Heart right ventricle (tissue), 16 donors: ENCODE measurements at regions not wholly inside any gene's neighbourhood (a gene's known extent, or its start where the extent isn't known, plus 50 kb on each side); places are given as distances from the start of the nearest gene placed in this dataset.
"Not testable (repeated sequence)": the region's sequence is repeated elsewhere in the genome, so short reads cannot be mapped to it uniquely, and the experiment has no call there.

Experiments used
- ATAC-seq, 8 donors: fragments of 200-7000 bp; cut with Tn5 transposase; one replicate each; pipeline ENCODE4 v1.9.1; 2020; ENCODE audit warnings: mild to moderate bottlenecking in 8 of 8, moderate library complexity in 8 of 8, moderate number of reproducible peaks in 1 of 8
- DNase-seq, 2 donors: peaks; one replicate each; pipeline ENCODE4 v3.0.0-alpha.2; 2020
- H3K27ac ChIP-seq, 10 donors: fragments of 200-600 bp; sonication (generic) in 2 of 10; one replicate each; pipeline versions ENCODE4 v1.5.0 to v1.8.0; 2020 to 2022; ENCODE audit warnings: mild to moderate bottlenecking in 3 of 10
- H3K27me3 ChIP-seq, 7 donors: fragments of 200-600 bp; one replicate each; pipeline ENCODE4 v1.8.0; 2021 to 2022; ENCODE audit warnings: mild to moderate bottlenecking in 2 of 7
- H3K36me3 ChIP-seq, 9 donors: fragments of 200-600 bp; sonication (generic) in 1 of 9; one replicate each; pipeline versions ENCODE4 v1.5.0 to v1.8.0; 2020 to 2022; ENCODE audit warnings: mild to moderate bottlenecking in 2 of 9
- H3K4me1 ChIP-seq, 9 donors: fragments of 200-600 bp; sonication (generic) in 1 of 9; one replicate each; pipeline versions ENCODE4 v1.5.0 to v1.8.0; 2020 to 2022; ENCODE audit warnings: mild to moderate bottlenecking in 4 of 9
- H3K4me3 ChIP-seq, 10 donors: fragments of 200-600 bp; sonication (generic) in 2 of 10; one replicate each; pipeline versions ENCODE4 v1.5.0 to v1.8.0; 2020 to 2022; ENCODE audit warnings: mild to moderate bottlenecking in 7 of 10, moderate library complexity in 2 of 10
- H3K9me3 ChIP-seq, 11 donors: fragments of 200-600 bp in 10 of 11; sonication (generic) in 2 of 11; one replicate each; pipeline versions ENCODE4 v1.5.0 to v1.8.0; 2013 to 2022; ENCODE audit warnings: mild to moderate bottlenecking in 2 of 11, control low read depth in 1 of 11, moderate library complexity in 1 of 11
- WGBS, 2 donors: extraction: QIAGEN DNeasy Blood & Tissue Kit; methylation state at CpG; one replicate each; pipeline ENCODE4 v1.1.7; 2013; ENCODE audit warnings: inconsistent platforms in 1 of 2; 5-methylcytosine and 5-hydroxymethylcytosine counted together
- intact Hi-C, 10 donors: fragments of 100-400 bp; cut with DNase I; formaldehyde crosslinking; loops; one replicate each; pipeline versions ENCODE4 v1.11.1 to v1.14.2; 2022
- TF ChIP-seq, protein P1 (sequence below), 9 donors: fragments of 200-600 bp; sonication (generic) in 2 of 9; IDR thresholded peaks; one replicate each; pipeline versions ENCODE4 v1.5.0 to v1.8.0; 2021 to 2022; ENCODE audit warnings: antibody characterized with exemption in 9 of 9, mild to moderate bottlenecking in 5 of 9, moderate library complexity in 1 of 9
- donor health status: Arrhythmogenic right ventricular cardiomyopathy.
- donor health status: ischemic (EF 13 %, LVEDD 7.1; RV severe dilation, severe dysfunction).
- donor health status: healthy with polysubstance abuse.
- donor health status: DM: no; HTN: yes; CAD: no.
- donor health status: DM: no; HTN: no; CAD: no.
- donor health status: ischemic (EF 25% LVEDD 6.9; RV normal size, moderate dysfunction).
- donor health status: ischemic (EF 25% LVEDD 5.7; RV mildly dilated, moderate dysfunction).
- donor health status: healthy.
- donor health status: DM: yes; HTN: yes; CAD: no.
- donor health status: Ischemic cardiomyopathy.
- donor health status: ischemic (EF 35%, LVEDD 5.7; RV mildly dilated, moderate dysfunction).
- donor health status: nonischemic (EF 11% LVEDD 7.7; RV severe dilation, severe dysfunction).
- donor health status: DM: yes; HTN: yes; CAD: no.
- donor health status: PGD.
- donor health status: ischemic (EF 29% LVEDD 5.4; RV normal size, mild dysfunction).
- donor health status: nonischemic (EF 23%, LVEDD 6.1; RV moderate dilation, normal function).

- Histone ChIP-seq H3K4me1 (no peaks in the 10 kb centered on the region), H3K36me3 (no peaks in the 10 kb centered on the region), H3K27me3 (no peaks in the 10 kb centered on the region), H3K4me3 (no peak overlapping the region), H3K9me3 (no peaks in the 10 kb centered on the region), H3K27ac (no peak overlapping the region)
- TF ChIP-seq, protein P1, sequence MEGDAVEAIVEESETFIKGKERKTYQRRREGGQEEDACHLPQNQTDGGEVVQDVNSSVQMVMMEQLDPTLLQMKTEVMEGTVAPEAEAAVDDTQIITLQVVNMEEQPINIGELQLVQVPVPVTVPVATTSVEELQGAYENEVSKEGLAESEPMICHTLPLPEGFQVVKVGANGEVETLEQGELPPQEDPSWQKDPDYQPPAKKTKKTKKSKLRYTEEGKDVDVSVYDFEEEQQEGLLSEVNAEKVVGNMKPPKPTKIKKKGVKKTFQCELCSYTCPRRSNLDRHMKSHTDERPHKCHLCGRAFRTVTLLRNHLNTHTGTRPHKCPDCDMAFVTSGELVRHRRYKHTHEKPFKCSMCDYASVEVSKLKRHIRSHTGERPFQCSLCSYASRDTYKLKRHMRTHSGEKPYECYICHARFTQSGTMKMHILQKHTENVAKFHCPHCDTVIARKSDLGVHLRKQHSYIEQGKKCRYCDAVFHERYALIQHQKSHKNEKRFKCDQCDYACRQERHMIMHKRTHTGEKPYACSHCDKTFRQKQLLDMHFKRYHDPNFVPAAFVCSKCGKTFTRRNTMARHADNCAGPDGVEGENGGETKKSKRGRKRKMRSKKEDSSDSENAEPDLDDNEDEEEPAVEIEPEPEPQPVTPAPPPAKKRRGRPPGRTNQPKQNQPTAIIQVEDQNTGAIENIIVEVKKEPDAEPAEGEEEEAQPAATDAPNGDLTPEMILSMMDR (IDR thresholded peaks at IDR 0.05), result no peak
- DNase-seq (no peak), ATAC-seq (no peak)
- intact Hi-C loops, result no loop called here
Observed at GRCh38 chr2:145374165-145374564, 854.2 kb upstream of the ZEB2 start.

DNA sequence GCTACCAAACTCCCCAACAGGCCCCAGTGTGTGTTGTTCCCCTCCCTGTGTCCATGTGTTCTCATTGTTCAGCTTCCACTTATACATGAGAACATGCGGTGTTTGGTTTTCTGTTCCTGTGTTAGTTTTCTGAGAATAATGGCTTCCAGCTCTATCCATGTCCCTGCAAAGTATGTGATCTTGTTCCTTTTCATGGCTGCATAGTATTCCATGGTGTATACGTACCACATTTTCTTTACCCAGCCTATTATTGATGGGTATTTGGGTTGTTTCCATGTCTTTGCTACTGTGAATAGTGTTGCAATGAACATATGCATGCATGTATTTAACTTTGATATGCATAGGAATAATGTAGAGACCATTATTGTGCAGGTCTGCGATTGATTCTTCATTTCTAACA, 847.4 kb upstream of the ZEB2 start:
- H3K4me1 ChIP-seq, H3K36me3 ChIP-seq, H3K9me3 ChIP-seq, ATAC-seq, H3K27ac ChIP-seq, H3K4me3 ChIP-seq, intact Hi-C loops, DNase-seq, H3K27me3 ChIP-seq: not testable (repeated sequence)
- WGBS, 2 donors, result 95 to 96% methylated on average over 3 of the region's 3 CpGs

- no peak for DNase-seq
- Histone ChIP-seq H3K4me3 (no peak overlapping the region), H3K36me3 (no peaks in the 10 kb centered on the region), H3K9me3 (peaks cover 0 to 5% (median 0%) of the 10 kb centered on the region in 11 donors), H3K4me1 (no peaks in the 10 kb centered on the region), H3K27ac (no peak overlapping the region), H3K27me3 (no peaks in the 10 kb centered on the region)
- intact Hi-C loops, result no loop called here
- TF ChIP-seq, protein P1 (IDR thresholded peaks at IDR 0.05), result no peak
- no peak for ATAC-seq
Observed at GRCh38 chr2:145366341-145366740, 846.4 kb upstream of the ZEB2 start.

GRCh38 chr2:145360129-145360790, 840.3 kb upstream of the ZEB2 start:
- TF ChIP-seq, protein P1 (IDR thresholded peaks at IDR 0.05), result no peak
- Histone ChIP-seq H3K9me3 (no peaks in the 10 kb centered on the region), H3K27ac (no peak overlapping the region), H3K4me3 (no peak overlapping the region), H3K4me1 (no peaks in the 10 kb centered on the region), H3K27me3 (no peaks in the 10 kb centered on the region), H3K36me3 (no peaks in the 10 kb centered on the region)
- DNase-seq (no peak), ATAC-seq (no peak)
- whole genome bisulfite sequencing, 2 donors, result 91 to 95% methylated on average over 7 of the region's 7 CpGs
- intact Hi-C loops, result no loop called here

DNA sequence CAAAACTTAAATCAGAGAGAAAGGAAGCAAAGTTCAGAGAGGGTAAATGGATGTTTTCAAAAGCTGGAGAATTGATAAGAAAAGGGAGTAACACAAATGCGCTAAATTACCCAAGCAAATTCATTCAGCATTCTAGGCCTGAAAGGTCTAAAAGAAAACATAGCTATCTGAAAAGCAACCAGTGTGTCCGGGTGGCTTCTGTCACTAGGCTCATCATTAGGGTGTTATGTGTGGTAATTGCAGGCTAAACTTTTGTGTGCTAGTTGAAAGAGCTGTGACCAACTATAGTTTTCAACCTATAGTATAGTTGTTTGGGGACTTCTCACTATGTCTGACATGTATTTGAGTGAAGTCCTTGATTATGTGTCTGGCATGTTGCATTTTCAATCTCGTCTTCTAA, 839.6 kb upstream of the ZEB2 start:
- Histone ChIP-seq H3K27ac (no peak overlapping the region), H3K36me3 (no peaks in the 10 kb centered on the region), H3K4me1 (no peaks in the 10 kb centered on the region), H3K9me3 (no peaks in the 10 kb centered on the region), H3K27me3 (no peaks in the 10 kb centered on the region), H3K4me3 (no peak overlapping the region)
- 67 to 69% methylated on average over 3 of the region's 3 CpGs for WGBS, 2 donors
- intact Hi-C loops, result no loop called here
- ATAC-seq (no peak), DNase-seq (no peak)
- TF ChIP-seq, protein P1 (IDR thresholded peaks at IDR 0.05), result no peak
